Testis (tissue), 2 donors: ENCODE measurements at regions not wholly inside any gene's neighbourhood (a gene's known extent, or its start where the extent isn't known, plus 50 kb on each side); places are given as distances from the start of the nearest gene placed in this dataset.

ENCODE experiments used
- DNase-seq: peaks from one replicate; pipeline ENCODE4 v3.0.0-alpha.2; 2019
- H3K27ac ChIP-seq, 2 donors: fragments of 200-600 bp; sonication (generic); one replicate each; pipeline ENCODE4 v1.5.1; 2019
- H3K27me3 ChIP-seq: fragments of 200-600 bp; sonication (generic); one replicate; pipeline ENCODE4 v1.5.1; 2019
- H3K36me3 ChIP-seq: fragments of 200-600 bp; sonication (generic); one replicate; pipeline ENCODE4 v1.5.1; 2017; ENCODE audit warnings: low read depth; ENCODE audit errors: missing control alignments
- H3K4me1 ChIP-seq: fragments of 200-600 bp; sonication (generic); one replicate; pipeline ENCODE4 v1.5.1; 2019
- H3K4me3 ChIP-seq, 2 donors: fragments of 200-600 bp; sonication (generic); one replicate each; pipeline ENCODE4 v1.5.1; 2017 to 2019
- H3K9me3 ChIP-seq: fragments of 200-600 bp; sonication (generic); one replicate; pipeline ENCODE4 v1.5.1; 2017
- POLR2A ChIP-seq: fragments of 450-650 bp; IDR thresholded peaks from one replicate; pipeline ENCODE4 v1.6.1; 2017; ENCODE audit warnings: antibody characterized with exemption, mild to moderate bottlenecking, moderate library complexity
- WGBS, 2 donors: methylation state at CpG; one replicate each; pipeline ENCODE4 v1.1.5; 2018; 5-methylcytosine and 5-hydroxymethylcytosine counted together
- intact Hi-C: fragments of 100-400 bp; cut with DNase I; formaldehyde crosslinking; loops from one replicate; pipeline ENCODE4 v1.15.1; 2023; ENCODE audit warnings: low total_unique reads
- TF ChIP-seq, protein P1 (sequence below), 3 experiments: fragments of 450-650 bp in 2 of 3; fragments of 200-600 bp in 1 of 3; sonication (generic) in 1 of 3; IDR thresholded peaks; one replicate each; pipeline ENCODE4 v1.5.1; 2016 to 2019; ENCODE audit warnings: antibody characterized with exemption in 3 of 3, mild to moderate bottlenecking in 2 of 3, moderate library complexity in 1 of 3

DNA sequence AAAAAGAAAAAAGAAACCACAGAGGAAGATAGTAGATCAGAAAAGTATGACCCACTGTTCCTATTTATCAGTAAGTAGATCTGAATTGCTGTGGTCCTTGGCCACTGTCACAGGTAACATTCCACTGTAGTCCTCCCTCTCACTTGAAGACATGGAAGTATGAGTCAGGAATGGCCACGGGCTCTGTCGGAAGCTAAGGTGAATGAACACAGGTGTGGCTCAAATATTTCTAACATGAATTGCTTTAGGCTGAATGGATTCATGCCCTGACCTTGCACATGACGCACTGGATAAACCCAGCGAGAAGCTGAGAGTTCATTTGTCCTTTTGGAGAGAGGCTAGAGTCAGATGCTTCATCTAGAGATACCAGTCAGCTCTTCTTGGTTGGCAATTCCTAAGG is 224.5 kb upstream of the SP8 start:
- no peaks in the 10 kb centered on the region for H3K4me1 ChIP-seq
- WGBS, 2 donors: 97 to 98% methylated on average over 4 of the region's 4 CpGs
- H3K4me3 ChIP-seq: no peak overlapping the region
- no peaks in the 10 kb centered on the region for H3K36me3 ChIP-seq
- no peaks in the 10 kb centered on the region for H3K9me3 ChIP-seq
- intact Hi-C loops: no loop called here
- H3K27me3 ChIP-seq: no peaks in the 10 kb centered on the region
- TF ChIP-seq, protein P1, sequence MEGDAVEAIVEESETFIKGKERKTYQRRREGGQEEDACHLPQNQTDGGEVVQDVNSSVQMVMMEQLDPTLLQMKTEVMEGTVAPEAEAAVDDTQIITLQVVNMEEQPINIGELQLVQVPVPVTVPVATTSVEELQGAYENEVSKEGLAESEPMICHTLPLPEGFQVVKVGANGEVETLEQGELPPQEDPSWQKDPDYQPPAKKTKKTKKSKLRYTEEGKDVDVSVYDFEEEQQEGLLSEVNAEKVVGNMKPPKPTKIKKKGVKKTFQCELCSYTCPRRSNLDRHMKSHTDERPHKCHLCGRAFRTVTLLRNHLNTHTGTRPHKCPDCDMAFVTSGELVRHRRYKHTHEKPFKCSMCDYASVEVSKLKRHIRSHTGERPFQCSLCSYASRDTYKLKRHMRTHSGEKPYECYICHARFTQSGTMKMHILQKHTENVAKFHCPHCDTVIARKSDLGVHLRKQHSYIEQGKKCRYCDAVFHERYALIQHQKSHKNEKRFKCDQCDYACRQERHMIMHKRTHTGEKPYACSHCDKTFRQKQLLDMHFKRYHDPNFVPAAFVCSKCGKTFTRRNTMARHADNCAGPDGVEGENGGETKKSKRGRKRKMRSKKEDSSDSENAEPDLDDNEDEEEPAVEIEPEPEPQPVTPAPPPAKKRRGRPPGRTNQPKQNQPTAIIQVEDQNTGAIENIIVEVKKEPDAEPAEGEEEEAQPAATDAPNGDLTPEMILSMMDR (IDR thresholded peaks at IDR 0.05): no peak
- TF ChIP-seq POLR2A: no peak
- no peak overlapping the region for H3K27ac ChIP-seq
- no peak for DNase-seq

DNA sequence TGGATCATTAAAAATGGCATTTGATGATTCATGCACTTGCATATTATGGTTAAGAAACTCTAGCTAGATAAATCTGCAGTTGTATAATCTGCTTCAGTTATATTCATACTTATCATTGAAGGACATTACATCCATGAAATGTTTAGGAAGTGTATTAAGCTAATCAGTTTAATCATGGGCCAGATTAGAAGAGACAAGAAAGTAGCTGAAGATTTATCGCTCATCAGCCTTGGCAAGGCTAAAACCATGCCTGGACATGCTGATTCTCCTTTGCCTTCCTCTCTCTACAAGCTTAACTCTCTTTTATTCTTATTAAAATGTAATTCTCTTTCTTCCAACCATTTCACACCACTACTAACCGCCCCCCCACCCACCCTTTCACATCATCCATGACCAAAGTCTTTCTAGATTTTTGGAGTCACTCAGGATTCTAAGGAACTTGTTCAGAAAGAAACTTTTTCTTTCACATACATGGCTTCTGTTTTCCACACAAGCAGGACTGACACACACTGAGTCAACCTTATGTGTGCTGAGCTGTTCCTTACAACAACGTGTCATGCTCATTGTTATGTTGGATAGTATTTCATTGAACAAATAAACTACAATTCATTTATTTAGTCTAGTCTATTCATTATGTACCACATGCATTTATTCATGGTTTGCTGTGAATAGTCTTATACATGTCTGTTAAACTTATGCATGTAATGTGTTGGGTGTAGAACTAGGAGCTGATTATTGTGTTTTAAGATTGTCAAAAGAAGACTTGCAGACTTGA is 227.3 kb upstream of the SP8 start:
- TF ChIP-seq POLR2A: no peak
- TF ChIP-seq, protein P1 (IDR thresholded peaks at IDR 0.05): no peak
- Histone ChIP-seq H3K27ac (no peak overlapping the region), H3K4me1 (no peaks in the 10 kb centered on the region), H3K36me3 (no peaks in the 10 kb centered on the region), H3K9me3 (no peaks in the 10 kb centered on the region), H3K27me3 (no peaks in the 10 kb centered on the region), H3K4me3 (no peak overlapping the region)
- WGBS, 2 donors: 77 to 80% methylated on average over 3 of the region's 3 CpGs
- intact Hi-C loops: no loop called here
- DNase-seq: no peak

DNA sequence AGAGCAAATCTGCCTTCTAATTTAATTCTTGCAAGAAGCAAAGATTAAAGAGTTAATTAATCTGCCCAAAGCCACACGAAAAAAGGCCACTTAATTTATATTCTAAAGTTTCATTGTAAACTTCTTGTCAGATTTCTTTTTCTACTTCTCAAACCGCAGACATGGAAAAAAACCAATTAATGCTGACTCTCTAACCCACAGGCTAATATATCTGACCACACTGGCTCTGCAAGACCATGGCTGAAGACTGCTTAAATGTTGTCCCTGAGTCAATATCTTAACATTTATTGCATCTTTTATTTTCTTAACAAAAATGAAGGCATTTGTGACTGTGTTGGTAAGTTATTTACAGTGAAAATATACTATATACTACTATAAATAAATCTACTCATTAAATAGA is 234.0 kb upstream of the SP8 start:
- intact Hi-C loops: no loop called here
- H3K27me3 ChIP-seq: no peaks in the 10 kb centered on the region
- 61% methylated on average over 2 of the region's 2 CpGs for WGBS, 2 donors
- no peak for DNase-seq
- H3K4me3 ChIP-seq: no peak overlapping the region
- no peak overlapping the region for H3K27ac ChIP-seq
- H3K36me3 ChIP-seq: no peaks in the 10 kb centered on the region
- TF ChIP-seq POLR2A: no peak
- TF ChIP-seq, protein P1 (IDR thresholded peaks at IDR 0.05): no peak
- H3K9me3 ChIP-seq: no peaks in the 10 kb centered on the region
- no peaks in the 10 kb centered on the region for H3K4me1 ChIP-seq

DNA sequence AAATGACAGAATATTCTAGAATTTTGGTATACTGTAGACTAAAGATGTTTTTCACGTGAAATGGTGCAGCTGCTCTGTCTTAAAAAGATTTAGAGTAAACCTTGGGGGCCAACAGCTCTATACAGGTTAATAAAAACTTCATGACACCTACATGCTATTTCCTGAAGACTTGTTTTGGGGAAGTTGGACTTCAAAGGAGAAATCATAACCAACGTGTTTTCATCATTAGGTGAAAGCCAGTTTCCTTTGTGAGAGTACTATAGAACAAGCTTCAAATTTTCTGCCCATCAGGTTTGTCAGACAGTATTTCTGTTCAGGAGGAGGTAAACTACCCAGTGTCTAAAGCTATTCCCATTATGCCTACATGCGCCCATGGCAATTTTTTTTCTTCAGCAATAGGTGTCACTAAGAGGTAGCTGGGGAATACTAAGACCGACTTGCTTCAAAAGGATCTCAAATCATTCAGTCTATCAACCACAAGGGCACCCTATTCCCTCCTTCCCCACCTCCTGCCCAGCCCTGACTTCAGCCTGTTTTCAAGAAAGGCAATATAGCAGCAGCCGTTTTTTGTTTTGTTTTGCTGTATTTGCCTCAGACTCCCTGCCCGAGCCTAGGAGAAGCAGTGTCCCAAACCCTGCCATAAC is 237.3 kb upstream of the SP8 start:
- no peak overlapping the region for H3K4me3 ChIP-seq
- no peaks in the 10 kb centered on the region for H3K9me3 ChIP-seq
- no peak for DNase-seq
- TF ChIP-seq POLR2A: no peak
- TF ChIP-seq, protein P1 (IDR thresholded peaks at IDR 0.05): no peak
- H3K4me1 ChIP-seq: no peaks in the 10 kb centered on the region
- intact Hi-C loops: no loop called here
- H3K36me3 ChIP-seq: no peaks in the 10 kb centered on the region
- 53 to 65% methylated on average over 6 of the region's 6 CpGs for WGBS, 2 donors
- H3K27ac ChIP-seq: no peak overlapping the region
- no peaks in the 10 kb centered on the region for H3K27me3 ChIP-seq

DNA sequence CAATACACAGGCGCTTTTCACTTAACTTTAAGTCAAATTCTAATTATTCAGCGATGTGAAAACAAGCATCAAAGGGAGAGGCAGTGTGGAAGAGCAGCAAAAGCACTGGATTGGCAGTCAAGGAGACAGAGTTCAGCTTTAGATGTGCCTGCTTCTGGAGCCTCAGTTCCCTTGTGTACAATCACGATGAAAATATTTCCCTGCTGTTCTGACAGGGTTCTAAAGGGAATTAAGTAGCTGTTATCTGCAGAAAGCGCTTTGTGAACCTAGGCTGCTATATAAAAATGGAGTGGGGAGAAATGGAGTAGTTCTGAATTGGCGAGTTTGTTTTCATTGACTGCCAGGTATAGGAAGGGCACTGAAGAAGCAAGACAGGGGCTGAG is 237.8 kb upstream of the SP8 start:
- no peak overlapping the region for H3K27ac ChIP-seq
- intact Hi-C loops: no loop called here
- 63 to 68% methylated on average over 5 of the region's 5 CpGs for WGBS, 2 donors

More for the DNA sequence above, 237.8 kb upstream of the SP8 start:
- no peaks in the 10 kb centered on the region for H3K4me1 ChIP-seq
- TF ChIP-seq, protein P1 (IDR thresholded peaks at IDR 0.05): no peak
- no peak for TF ChIP-seq POLR2A
- H3K36me3 ChIP-seq: no peaks in the 10 kb centered on the region
- H3K27me3 ChIP-seq: no peaks in the 10 kb centered on the region
- no peaks in the 10 kb centered on the region for H3K9me3 ChIP-seq
- no peak overlapping the region for H3K4me3 ChIP-seq
- DNase-seq: no peak
